ENCODE measurements at regions not wholly inside any gene's neighbourhood (a gene's known extent, or its start where the extent isn't known, plus 50 kb on each side); places are given as distances from the start of the nearest gene placed in this dataset.

- Histone ChIP-seq H3K4me3 (no peak overlapping the region), H3K36me3 (no peaks in the 10 kb centered on the region), H3K27ac (replicated peaks in 1 of 4) (no peak overlapping the region), H3K27me3 (no peaks in the 10 kb centered on the region), H3K4me1 (peaks cover 0 to 10% (median 5%) of the 10 kb centered on the region in 4 donors), H3K9me3 (no peaks in the 10 kb centered on the region)
- TF ChIP-seq POLR2A (IDR thresholded peaks at IDR 0.05; ENCODE audit: low read depth) (no peak), EP300 (IDR thresholded peaks at IDR 0.05) (no peak), CTCF (IDR thresholded peaks at IDR 0.05) (no peak), POLR2AphosphoS5 (IDR thresholded peaks at IDR 0.05) (no peak)
- no peak for DNase-seq (ENCODE audit: extremely low spot score)
- intact Hi-C loops (cut with DNase I), result no loop called here
- 92% methylated on average over 3 of the region's 3 CpGs for WGBS
Measured at GRCh38 chr16:59881376-59881775, 1147.3 kb upstream of the GOT2 start.

DNA sequence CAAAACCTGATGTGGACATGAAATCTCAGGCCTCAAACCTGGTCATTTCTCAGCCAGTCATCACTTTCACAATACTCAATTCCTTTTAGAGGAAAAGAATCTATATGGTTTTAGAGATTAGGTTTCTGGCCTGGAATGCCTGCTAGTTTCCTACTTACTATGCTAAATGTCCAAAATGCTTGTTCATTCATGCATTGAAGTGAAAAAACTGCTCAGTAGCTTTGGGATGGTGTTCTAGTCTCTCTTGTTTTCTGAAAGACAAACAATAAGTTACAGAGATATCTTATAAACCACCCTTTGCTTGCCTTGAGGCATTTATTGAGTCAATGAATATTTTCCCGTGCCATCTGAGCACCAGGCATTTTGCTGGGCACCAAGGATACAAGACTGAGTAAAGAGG is 1146.5 kb upstream of the GOT2 start:
- TF ChIP-seq POLR2A (IDR thresholded peaks at IDR 0.05; ENCODE audit: low read depth), result no peak
- no peak for TF ChIP-seq CTCF (IDR thresholded peaks at IDR 0.05)
- no peak for TF ChIP-seq POLR2AphosphoS5 (IDR thresholded peaks at IDR 0.05)
- TF ChIP-seq EP300 (IDR thresholded peaks at IDR 0.05), result no peak
- H3K9me3 ChIP-seq, result no peaks in the 10 kb centered on the region
- no peak for DNase-seq (ENCODE audit: extremely low spot score)
- peaks cover 0 to 2% (median under 1%) of the 10 kb centered on the region in 4 donors for H3K4me1 ChIP-seq
- H3K27me3 ChIP-seq, result no peaks in the 10 kb centered on the region
- no peak overlapping the region for H3K4me3 ChIP-seq
- no peak overlapping the region for H3K27ac ChIP-seq (replicated peaks in 1 of 4)
- no peaks in the 10 kb centered on the region for H3K36me3 ChIP-seq
- intact Hi-C loops (cut with DNase I), result no loop called here
- 77% methylated on average over 1 of the region's 1 CpG for WGBS

GRCh38 chr16:59878999-59879398 is 1144.9 kb upstream of the GOT2 start:
- TF ChIP-seq POLR2AphosphoS5 (IDR thresholded peaks at IDR 0.05), result no peak
- no peak overlapping the region for H3K4me3 ChIP-seq
- no peak for DNase-seq (ENCODE audit: extremely low spot score)
- no peak overlapping the region for H3K27ac ChIP-seq (replicated peaks in 1 of 4)
- H3K27me3 ChIP-seq, result no peaks in the 10 kb centered on the region
- no peaks in the 10 kb centered on the region for H3K4me1 ChIP-seq
- no peaks in the 10 kb centered on the region for H3K36me3 ChIP-seq
- intact Hi-C loops (cut with DNase I), result no loop called here
- 95% methylated on average over 7 of the region's 7 CpGs for WGBS
- H3K9me3 ChIP-seq, result no peaks in the 10 kb centered on the region

GRCh38 chr16:59878479-59878878 is 1144.4 kb upstream of the GOT2 start:
- intact Hi-C loops (cut with DNase I), result no loop called here
- 35% methylated on average over 3 of the region's 3 CpGs for WGBS
- no peak for DNase-seq (ENCODE audit: extremely low spot score)
- H3K27me3 ChIP-seq, result no peaks in the 10 kb centered on the region
- H3K9me3 ChIP-seq, result no peaks in the 10 kb centered on the region
- no peaks in the 10 kb centered on the region for H3K4me1 ChIP-seq
- no peak overlapping the region for H3K27ac ChIP-seq (replicated peaks in 1 of 4)
- H3K36me3 ChIP-seq, result no peaks in the 10 kb centered on the region
- TF ChIP-seq POLR2A (IDR thresholded peaks at IDR 0.05; ENCODE audit: low read depth) (no peak), EP300 (IDR thresholded peaks at IDR 0.05) (no peak), POLR2AphosphoS5 (IDR thresholded peaks at IDR 0.05) (no peak), CTCF (IDR thresholded peaks at IDR 0.05) (no peak)
- no peak overlapping the region for H3K4me3 ChIP-seq

DNA sequence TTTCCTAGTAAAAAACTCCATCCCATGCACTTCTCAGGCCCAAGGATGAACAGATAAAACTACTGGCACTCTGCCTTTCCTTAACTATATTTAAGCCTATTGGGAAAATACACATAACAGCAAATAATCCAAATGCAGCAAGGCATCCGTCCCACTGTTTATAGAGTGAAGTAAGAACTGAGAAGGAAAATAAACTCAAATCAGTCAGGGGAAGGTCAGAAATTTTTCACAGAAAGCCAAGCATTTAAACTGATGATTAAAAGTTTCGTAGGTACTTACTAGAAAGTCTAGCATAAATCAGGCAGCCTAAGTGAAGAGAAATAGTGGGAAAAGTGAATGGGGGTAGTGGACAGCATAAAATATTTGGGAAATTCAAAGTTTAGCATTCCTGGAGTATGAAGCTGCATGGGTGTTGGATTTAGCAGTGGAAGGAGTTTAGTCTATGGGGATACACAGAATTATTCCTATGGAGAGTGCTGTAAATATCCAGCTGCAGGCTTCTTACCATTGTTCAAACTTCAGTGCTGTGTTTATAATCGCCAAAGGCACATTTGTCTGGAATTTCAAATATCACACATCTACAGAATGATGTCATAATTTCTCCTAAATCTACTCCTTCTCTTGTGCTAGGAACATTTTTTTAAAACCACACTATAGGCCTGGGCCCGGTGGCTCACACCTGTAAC is 1131.0 kb upstream of the GOT2 start:
- peaks cover 0 to 12% (median 7%) of the 10 kb centered on the region in 4 donors for H3K4me1 ChIP-seq
- H3K27me3 ChIP-seq, result no peaks in the 10 kb centered on the region
- 30% methylated on average over 4 of the region's 4 CpGs for WGBS
- H3K9me3 ChIP-seq, result no peaks in the 10 kb centered on the region
- H3K4me3 ChIP-seq, result no peak overlapping the region
- H3K36me3 ChIP-seq, result no peaks in the 10 kb centered on the region
- DNase-seq (ENCODE audit: extremely low spot score), result no peak
- intact Hi-C loops (cut with DNase I), result no loop called here
- no peak overlapping the region for H3K27ac ChIP-seq (replicated peaks in 1 of 4)
- TF ChIP-seq POLR2AphosphoS5 (IDR thresholded peaks at IDR 0.05) (no peak), EP300 (IDR thresholded peaks at IDR 0.05) (no peak), CTCF (IDR thresholded peaks at IDR 0.05) (no peak), POLR2A (IDR thresholded peaks at IDR 0.05; ENCODE audit: low read depth) (no peak)
